ENCODE measurements at regions not wholly inside any gene's neighbourhood (a gene's known extent, or its start where the extent isn't known, plus 50 kb on each side); places are given as distances from the start of the nearest gene placed in this dataset.

DNA sequence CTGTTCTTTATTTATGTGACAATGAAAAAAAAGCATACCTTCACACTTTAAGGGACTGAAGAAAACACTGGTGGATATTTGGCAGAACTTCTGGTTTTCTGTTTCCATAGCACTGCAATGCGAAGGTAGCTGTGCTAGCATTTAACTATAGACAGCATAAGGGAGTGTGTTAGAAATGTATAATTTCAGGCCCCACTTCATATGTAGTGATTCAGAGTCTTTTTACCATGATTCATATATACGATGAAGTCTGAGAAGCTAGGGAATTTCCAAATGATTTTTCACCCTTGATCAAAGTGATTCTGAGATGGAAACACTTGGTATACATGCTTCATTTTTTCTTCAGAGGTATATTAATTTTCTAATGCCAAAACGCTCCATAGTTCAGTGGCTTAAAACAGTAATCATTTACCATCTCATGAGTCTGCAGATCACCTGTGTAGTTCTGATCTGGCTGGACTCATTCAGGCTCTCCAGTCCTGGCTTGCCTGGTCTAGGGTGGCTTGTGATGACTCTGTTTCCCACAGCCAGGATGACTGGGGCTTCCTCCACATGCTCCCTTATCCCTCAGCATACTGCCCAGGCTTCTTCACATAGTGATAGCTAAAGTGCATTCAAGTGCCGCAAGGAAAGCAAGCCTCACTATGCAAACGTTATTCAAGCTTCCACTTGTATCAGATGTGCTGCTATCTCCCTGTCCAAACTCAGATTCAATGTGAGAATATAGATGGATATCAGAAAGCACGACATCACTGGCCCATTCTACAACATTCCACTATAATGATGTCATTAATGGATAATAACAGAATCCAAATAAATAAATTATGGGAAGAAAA lies 790.1 kb downstream of the TECRL start:
- no peak for DNase-seq

DNA sequence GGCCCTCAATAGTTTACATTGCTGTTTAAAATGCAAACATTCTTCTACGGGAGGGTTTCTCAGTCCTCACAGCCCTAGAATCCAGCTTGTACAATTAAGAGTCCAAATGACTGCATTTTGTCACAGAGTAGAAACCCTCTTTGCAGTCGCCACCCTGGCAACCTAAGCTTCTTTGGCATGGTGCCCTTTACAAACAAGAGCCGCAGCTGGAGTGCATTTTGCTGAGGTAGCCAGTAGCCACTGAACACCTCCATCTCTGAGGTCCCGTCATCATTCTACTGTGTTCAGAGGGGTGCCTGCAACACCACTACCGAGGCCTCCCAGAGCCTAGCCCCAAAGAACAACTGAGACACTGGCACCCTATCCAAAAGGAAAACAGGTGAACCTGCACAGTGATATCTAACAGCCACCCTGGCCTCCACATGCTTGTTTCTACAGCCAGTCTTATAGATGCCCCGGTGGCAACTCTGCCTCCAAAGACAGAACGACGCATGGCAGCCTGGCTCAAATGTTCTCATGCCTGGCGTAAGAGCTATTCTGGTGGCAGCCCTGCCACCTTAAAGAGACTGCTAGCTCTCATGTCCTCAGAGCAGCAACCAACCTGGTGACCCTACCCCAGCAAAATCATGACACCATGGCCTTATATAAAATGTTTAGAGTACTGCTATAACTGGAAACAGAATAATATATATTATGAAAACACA lies 801.9 kb downstream of the TECRL start:
- DNase-seq = no peak

DNA sequence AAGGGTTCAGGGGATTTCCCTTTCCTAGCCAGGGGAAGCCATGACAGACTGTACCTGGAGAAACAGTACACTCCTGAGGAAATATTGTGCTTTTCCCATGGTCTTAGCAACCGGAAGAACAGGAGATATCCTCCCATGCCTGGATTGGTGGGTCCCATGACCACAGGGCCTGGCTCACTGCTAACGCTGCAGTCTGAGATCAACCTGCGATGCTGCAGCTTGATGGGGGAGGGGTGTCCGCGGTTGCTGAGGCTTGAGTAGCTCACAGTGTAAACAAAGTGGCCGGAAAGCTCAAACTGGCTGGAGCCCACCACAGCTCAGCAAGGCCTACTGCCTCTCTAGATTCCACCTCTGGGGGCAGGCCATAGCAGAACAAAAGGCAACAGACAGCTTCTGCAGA lies 819.5 kb downstream of the TECRL start:
- DNase-seq = no peak

DNA sequence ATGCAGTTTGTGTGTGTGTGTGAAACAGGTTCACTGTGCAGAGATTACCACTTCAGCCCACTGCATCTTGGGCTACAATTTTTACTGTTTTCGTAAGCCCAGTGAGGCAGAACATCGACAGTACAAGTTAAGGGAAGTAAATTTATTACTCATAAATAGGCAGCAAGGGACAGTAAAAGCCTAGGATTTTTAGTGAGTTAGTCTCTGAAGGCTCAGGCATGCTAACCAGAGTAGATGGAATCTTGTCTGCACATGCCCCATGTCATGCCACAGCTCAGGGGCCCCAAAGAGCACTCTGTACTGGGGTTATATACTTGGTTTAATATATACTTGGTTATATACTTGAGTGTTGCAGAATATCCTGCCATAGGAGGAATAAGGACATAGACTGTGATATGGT lies 825.7 kb downstream of the TECRL start:
- no peak for DNase-seq

DNA sequence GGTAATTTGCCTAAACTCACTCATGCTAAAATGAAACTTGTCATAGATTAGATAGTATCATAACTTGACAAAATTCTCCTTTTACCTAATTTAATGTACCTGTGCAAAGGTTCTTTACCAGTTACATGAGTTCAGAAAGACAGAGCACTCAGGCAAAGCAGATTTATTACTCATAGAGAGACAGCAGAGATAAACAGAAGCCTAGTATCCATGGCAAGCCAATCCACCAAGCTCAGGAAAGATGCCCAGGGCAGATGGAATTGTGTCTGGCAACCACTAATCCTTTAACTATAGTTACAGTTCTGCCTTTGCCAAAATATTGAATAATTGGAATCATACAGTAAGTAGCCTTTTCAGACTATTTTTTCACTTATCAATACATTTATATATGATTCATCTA lies 826.2 kb downstream of the TECRL start:
- no peak for DNase-seq

DNA sequence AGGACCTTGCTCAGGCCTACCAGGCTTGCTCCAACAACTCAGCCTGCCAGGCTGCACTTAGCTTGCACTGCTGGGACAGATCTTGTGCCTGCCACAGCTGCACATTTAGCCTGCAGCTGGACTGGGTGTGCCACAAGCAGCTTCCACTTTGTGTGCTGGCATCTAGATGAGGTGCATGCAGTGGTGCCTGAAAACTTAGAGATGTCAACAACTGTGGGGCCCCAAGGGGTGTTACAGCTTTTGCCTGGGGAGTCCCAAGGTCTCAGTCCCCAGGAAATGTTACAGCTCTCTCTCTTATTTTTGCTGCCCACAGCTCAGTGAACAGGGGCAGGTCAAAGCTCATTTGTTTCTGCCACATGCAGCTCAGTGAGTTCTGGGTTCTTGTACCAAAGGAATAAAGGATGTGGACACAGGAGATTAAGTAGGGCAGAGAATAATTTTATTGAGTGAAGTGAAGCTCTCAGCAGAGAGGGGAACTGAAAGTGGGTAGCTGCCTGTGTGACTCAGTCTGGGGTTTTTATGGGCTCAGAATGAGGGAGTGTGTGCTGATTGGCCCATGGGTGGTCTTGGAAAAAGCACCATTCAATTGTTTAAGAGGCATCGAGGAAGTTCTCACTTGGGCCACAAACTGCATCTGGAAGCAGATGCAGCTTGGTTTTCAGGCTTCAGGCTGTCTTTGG lies 828.3 kb downstream of the TECRL start:
- DNase-seq = no peak

DNA sequence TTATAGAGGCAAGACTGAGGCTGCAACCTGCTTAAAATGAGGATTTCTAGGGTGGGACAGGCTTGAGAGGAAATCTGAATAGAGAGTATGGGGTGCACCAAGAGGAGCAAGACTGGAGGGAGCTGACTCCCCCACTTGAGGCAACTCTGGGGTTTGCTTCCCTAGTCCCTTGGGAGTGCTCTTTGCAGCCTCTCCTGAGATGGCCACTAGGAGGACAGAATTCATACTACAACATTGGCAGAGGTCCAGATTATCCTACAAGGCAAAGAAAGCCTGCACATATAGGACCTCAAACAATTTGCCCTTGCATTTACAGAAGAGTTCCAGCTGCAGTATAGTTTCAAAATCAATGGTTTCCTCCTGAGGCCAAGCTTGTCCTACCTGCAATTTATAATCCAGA lies 830.9 kb downstream of the TECRL start:
- DNase-seq = no peak

DNA sequence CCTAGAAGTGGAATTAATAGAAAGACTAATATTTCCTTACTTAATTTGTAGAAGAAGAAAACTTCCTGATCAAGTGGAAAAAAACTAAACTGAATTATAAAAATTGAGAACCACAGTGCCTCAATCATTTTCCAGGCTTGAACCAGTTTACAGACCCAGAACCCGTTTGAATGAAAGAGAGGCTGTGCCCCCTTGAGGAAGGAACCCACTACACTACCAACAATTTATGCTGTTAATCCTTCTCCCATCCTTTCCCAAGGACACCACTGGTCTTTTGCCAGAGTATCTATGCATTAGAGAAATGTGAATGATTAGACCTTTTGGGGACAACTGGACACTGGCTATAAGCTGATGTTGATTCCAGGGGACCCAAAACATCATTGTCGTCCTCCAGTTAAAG lies 842.6 kb downstream of the TECRL start:
- DNase-seq = no peak

DNA sequence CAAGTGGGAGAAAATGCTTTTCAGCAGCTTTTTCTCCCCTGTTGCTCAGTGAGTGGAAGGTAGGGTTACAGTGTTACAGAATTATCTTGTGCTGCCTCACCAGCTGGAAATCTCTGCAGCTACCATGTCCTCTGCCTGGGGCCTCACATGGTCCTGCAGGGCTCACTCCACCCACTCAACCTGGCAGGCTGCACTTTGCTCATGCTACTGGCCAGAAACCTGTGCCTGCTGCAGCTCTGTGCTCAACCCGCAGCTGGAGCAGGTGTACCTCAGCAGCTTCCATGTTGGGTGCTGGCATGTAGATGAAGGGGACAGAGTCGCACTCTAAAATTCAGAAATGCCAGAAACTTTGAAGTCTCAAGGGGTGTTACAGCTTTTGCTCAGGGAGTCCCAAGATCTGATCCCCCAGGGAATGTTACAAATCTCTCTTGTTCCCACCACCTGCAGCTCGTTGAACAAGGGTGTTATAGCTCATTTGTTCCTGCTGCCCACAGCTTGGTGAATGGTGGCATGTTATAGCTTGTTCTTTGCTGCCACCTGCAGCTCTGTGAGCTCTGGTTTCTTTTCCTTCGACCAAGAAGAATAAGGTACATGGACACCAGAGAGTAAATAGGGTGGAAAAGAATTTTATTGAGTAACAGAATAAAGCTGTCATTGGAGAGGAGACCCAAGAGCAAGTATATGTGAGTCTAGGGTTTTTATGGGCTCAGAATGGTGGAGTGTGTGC lies 845.8 kb downstream of the TECRL start:
- no peak for DNase-seq

DNA sequence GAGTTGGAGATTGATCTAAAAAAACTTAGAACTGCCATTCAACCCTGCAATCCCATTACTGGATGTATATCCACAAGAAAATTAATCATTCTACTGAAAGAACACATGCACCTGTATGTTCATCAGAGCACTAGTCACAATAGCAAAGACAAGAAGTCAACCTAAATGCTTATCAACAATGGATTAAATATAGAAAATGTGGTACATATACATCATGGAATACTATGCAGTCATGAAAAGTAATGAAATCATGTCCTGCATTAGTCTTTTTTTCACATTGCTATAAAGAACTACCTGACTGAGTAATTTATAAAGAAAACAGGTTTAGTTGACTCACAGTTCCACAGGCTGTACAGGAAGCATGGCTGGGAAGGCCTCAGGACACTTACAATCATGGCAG lies 850.5 kb downstream of the TECRL start:
- DNase-seq = no peak

DNA sequence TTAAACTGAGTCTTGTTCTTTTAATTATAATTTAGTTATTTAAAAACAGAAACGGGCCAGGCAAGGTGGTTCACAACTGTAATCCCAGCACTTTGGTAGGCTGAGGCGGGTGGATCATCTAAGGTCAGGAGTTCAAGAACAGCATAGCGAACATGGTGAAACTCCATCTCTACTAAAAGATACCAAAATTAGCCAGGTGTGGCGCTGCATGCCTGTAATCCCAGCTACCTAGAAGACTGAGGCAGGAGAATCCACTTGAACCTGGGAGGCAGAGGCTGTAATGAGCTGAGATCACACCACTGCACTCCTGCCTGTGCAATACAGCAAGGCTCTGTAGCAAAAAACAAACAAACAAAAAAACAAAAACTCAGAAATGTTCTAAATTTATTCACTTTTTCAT lies 852.9 kb downstream of the TECRL start:
- DNase-seq = no peak

DNA sequence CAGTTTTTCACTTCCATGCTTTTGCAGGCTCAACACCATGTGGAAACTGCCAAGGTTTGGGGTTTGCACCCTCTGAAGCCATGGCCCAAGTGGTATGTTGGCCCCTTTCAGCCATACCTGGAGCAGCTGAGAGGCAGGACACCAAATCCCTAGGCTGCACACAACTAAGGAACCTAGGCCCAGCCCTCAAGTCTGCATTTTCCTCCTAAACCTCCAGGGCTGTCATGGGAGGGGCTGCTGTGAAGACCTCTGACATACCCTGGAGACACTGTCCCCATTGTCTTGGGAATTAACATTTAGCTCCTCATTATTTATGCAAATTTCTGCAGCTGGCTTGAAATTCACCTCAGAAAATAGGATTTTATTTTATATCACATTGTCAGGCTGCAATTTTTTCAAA lies 856.1 kb downstream of the TECRL start:
- no peak for DNase-seq

DNA sequence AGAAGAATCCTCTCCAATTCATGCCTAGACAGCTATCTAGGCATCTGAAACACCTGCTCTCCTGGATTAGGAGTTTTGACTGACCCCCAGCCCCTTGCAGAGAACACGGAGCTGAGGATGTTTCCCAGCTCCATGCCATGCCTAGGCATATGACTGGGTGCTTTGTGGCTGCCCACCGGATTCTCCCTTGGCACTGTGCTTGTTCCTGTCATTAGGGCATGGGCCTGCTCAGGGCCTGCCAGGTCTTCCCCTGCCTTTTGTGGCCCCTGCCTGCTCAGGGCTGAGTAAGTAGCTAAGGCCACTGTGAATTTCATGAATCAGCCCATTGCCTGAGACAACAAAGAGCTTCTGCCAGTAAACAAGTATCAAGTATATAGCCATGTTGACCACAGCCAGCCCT lies 867.4 kb downstream of the TECRL start:
- DNase-seq = no peak

DNA sequence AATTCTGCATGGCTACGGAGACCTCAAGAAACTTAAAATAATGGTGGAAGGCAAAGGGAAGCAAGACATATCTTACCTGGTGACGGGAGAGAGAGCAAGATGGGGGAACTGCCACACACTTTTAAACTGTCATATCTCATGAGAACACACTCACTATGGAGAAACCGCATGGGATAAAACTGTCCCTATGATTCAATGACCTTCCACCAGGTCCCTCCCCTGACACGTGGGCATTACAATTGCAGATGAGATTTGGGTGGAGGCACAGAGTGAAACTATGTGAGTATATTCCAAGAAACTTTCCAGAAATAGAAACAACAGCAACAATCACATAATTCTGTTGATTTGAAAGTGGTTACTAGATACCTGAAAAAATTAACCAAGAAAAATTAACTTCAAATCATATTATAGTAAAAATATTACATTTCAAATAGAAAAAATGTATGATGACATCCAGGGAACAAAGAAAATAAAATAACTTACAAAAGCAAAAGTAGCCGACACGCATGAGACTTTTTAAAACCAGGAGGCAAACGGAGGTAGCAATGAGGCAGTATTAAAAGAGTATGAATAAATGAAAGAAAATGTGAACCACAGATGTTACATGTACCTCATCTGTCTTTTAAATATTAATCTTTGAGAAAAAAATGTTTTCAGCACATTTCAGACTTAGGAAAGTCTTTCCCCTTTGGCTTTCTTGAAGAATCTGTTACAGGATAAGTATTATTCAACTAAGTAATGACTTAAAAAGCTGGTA lies 879.5 kb downstream of the TECRL start:
- no peak for DNase-seq

DNA sequence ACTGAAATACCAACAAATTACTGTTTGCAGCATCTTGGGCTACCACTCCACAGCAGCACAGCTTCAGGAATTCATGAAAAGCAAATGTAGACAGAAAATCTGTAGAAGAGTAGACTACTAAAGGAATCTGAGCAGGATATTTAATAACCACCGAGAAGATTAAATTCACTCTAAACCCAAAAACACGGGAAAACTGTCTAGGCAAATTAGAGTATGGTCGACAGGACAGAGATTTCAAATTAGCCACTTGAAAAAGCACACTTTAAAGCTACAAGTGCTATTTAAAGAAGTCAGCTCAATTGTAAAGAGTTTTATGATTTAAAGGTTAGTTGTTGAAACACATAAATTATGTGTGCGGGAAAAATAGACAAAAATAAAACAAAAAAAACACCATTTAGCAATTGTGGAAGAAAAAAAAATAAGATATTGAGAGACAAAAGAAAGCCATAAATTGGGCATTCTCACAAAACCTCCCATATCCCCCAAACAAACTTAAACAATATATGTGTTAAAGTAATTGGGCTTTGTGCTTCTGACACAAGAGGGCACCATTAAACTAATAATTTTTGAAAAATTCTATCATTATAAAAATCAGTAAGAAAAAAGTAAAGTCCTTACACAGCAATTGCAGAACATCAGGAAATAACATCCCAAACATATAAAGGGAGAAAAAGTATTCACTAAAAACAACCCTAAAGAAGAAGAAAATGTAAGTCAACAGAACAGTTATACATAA lies 880.8 kb downstream of the TECRL start:
- DNase-seq = no peak

DNA sequence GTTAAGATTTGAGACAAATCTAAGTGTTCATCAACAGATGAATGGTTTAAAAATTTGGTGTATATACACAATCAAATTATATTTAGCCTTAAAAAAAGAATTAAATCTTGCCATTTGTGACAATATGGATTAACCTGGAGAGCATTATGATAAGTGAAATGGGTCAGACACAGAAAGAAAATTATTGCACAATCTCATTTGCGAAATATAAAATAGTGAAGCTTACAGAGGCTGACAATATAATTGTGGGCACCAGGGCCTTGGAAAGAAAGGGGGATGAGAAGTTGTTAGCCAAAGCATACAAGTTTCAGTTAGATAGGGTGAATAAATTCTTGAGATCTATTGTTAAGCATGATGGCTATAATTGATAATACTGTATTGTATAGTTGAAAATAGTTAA lies 883.0 kb downstream of the TECRL start:
- no peak for DNase-seq

DNA sequence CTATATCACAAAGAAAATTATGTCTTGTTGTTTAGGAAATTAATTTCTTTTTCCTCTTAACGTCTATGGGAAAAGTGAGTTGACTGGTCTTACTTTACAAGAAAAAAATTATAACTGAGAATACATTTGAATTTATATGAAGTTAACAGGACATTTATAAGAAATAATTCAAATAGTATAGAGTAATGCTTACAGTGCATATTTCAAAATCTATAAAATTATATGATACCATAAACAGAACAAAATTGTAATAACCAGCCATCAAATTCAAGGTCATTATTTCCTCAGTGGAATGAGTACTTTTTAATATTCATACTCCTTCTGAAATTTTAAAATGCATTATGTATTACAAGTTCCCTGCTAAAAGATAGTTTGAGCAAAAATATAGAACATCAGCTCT lies 884.5 kb downstream of the TECRL start:
- DNase-seq = no peak

DNA sequence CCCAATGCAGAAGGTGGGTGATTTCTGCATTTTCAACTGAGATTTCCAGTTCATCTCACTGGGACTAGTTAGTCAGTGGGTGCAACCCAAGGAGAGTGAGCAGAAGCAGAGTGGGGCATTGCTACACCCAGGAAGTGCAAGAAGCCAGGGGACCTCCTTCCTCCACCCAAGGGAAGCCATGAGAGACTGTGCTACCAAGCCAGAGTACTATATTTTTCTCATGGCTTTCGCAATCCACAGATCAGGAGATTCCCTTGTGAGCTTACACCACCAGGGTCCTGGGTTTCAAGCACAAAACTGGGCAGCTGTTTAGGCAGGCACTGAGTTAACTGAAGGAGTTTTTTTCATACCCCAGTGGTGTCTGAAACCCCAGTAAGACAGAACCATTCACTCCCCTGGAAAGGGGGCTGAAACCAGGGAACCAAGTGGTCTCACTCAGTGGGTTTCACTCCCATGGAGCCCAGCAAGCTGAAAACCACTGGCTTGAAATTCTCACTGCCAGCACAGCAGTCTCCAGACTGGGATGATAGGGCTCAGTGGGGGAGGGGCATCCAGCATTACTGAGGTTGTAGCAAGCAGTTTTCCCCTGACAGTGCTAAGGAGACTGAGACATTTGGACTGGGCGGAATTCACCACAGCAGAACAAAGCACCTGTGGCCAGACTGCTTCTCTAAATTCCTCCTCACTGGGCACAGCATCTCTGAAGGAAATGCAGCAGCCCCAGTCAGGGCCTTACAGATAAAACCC lies 903.4 kb downstream of the TECRL start:
- no peak for DNase-seq

DNA sequence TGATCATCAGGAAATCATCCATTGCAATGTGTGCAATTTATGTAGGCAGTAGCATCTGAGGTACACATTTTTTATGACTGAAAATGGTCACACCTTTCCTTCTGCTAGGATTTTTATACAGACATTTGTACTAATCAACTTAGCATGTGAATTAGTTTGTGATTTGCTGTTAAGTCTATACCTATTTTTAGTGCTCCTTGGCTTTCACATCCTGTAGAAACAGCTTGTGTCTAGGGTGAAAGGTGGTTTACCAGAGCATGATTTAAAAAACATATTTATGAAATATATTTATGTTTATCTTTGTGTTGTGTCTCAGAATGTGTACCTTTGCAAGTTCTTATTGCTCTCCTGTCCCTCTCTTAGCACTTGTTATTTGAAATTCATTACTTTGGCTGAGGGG lies 916.0 kb downstream of the TECRL start:
- DNase-seq = no peak

DNA sequence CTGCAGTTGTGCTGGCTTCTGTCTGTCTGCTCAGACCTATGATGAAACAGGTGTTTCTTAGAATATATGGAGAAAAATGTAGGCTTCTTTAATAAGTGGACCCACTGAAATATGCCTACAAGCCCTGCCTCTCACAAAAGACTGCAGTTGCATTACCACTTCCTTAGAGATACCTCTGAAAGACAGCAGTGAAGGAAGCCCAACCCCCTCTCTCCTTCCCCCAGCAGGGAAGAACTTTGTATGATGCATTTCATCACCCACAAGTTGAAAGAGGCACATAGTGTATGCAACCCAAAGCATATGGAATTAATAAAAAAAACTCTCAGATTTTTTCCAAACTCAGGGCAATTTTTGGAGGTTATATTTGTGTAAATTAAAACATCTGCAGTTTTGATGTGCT lies 916.7 kb downstream of the TECRL start:
- DNase-seq = no peak

DNA sequence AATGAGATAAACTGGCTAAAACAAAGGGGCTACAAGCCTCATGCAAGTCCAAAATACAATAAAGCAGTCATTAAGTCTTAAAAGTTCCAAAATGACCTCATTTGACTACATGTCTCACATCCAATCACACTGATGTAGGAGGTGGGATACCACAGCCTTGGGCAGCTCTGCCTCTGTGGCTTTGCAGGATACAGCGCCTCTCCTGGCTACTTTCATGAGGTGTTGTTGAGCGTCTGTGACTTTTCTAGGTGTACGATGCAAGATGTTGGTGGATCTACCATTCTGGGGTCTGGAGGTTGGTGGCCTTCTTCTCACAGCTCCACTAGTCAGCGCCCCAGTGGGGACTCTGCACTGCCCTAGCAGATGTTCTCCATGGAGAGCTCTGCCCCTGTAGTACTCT lies 944.9 kb downstream of the TECRL start:
- DNase-seq = no peak
